Activated CD4-positive, alpha-beta T cell treated with anti-CD3 and anti-CD28 coated beads, Interleukin-2, amount 10 ng/mL, durations not matched to agents 7 days and 5 days (primary cell): ENCODE measurements at regions not wholly inside any gene's neighbourhood (a gene's known extent, or its start where the extent isn't known, plus 50 kb on each side); places are given as distances from the start of the nearest gene placed in this dataset.
"Not testable (repeated sequence)": the region's sequence is repeated elsewhere in the genome, so short reads cannot be mapped to it uniquely, and the experiment has no call there.

Experiments used
- CTCF ChIA-PET: fragments of 350-600 bp; sonication (Branson Sonifier 250); formaldehyde crosslinking; loops from one replicate; lab custom pipeline; 2021; ENCODE audit warnings: antibody characterized with exemption; lab: Charles Lee
- POLR2A ChIA-PET: fragments of 350-600 bp; sonication (Branson Sonifier 250); formaldehyde crosslinking; loops from one replicate; lab custom pipeline; 2021; ENCODE audit warnings: antibody characterized with exemption; lab: Charles Lee
- DNase-seq: peaks from one replicate; pipeline ENCODE4 v3.0.0-alpha.2; 2020
- H3K27ac Mint-ChIP-seq: one replicate; pipeline ENCODE4 v1.8.0; 2021; ENCODE audit warnings: mild to moderate bottlenecking, moderate library complexity, mixed read lengths
- H3K27me3 Mint-ChIP-seq: one replicate; pipeline ENCODE4 v1.8.0; 2021; ENCODE audit warnings: mixed read lengths
- H3K36me3 Mint-ChIP-seq: one replicate; pipeline ENCODE4 v1.8.0; 2021; ENCODE audit warnings: low read depth, mixed read lengths
- H3K4me1 Mint-ChIP-seq: one replicate; pipeline ENCODE4 v1.8.0; 2021; ENCODE audit warnings: mixed read lengths
- H3K4me3 Mint-ChIP-seq: one replicate; pipeline ENCODE4 v1.8.0; 2021; ENCODE audit warnings: mild to moderate bottlenecking, moderate library complexity, mixed read lengths
- H3K9me3 Mint-ChIP-seq: one replicate; pipeline ENCODE4 v1.8.0; 2021; ENCODE audit warnings: mixed read lengths

- POLR2A ChIA-PET, result no interaction called here
- no peaks in the 10 kb centered on the region for H3K36me3 Mint-ChIP-seq
- H3K4me3 Mint-ChIP-seq, result no peak overlapping the region
- peaks cover 21% of the 10 kb centered on the region for H3K27me3 Mint-ChIP-seq
- CTCF ChIA-PET, result interaction anchor here (0.6 kb wide), 1 partner anchor 511 kb away, joined by 3 read pairs; no protein-coding TSS in a partner anchor
- DNase-seq, result no peak
- H3K4me1 Mint-ChIP-seq, result no peaks in the 10 kb centered on the region
- H3K9me3 Mint-ChIP-seq, result no peaks in the 10 kb centered on the region
- H3K27ac Mint-ChIP-seq, result no peak overlapping the region
Observed at GRCh38 chr9:71518045-71518827, 250.1 kb downstream of the CEMIP2 start.

DNA sequence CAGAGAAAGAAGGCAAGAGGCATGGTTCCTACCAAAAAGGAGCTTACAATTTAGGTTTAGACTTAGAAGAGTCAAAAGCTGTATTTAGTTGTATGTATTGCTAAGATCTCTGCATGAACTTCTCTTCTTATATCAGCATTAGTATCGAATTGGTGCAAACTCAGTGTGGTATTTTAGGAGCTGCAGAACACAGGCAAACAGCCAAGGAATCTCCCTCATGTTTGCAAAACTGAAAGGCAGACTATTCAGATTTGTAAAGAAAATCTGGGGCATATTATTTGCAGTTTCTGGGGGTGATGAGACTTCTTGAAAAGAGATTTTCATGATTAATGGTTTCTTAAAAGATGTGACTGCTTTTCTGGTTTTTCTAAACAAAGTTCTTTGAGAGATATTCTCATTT is 252.7 kb downstream of the CEMIP2 start:
- no peaks in the 10 kb centered on the region for H3K36me3 Mint-ChIP-seq
- H3K4me1 Mint-ChIP-seq, result no peaks in the 10 kb centered on the region
- no peak overlapping the region for H3K27ac Mint-ChIP-seq
- CTCF ChIA-PET, result no interaction called here
- H3K27me3 Mint-ChIP-seq, result peaks cover 18% of the 10 kb centered on the region
- no peak for DNase-seq
- no peak overlapping the region for H3K4me3 Mint-ChIP-seq
- POLR2A ChIA-PET, result no interaction called here
- H3K9me3 Mint-ChIP-seq, result no peaks in the 10 kb centered on the region

DNA sequence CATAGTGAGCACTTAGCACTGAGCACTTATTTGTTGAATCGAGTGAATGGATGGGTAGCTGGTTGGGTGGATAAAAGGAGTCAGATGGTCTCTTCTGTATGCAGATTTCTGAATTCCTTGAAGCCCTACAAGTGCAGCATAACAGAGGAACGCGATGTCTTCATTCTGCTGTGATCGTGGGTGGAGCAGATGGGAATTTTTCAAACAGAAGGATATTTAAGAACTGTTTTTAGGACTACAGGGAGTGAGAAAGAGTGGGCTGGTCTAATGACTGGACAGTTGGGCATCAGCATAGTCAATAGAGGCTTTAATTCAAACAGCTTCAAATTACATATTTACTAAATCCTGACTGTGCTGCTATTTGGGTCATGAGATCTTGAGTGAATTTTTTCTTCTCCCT is 253.2 kb downstream of the CEMIP2 start:
- ChIA-PET CTCF (no interaction called here), POLR2A (no interaction called here)
- H3K36me3 Mint-ChIP-seq, result no peaks in the 10 kb centered on the region
- H3K4me3 Mint-ChIP-seq, result no peak overlapping the region
- H3K9me3 Mint-ChIP-seq, result no peaks in the 10 kb centered on the region
- no peak overlapping the region for H3K27ac Mint-ChIP-seq
- no peaks in the 10 kb centered on the region for H3K4me1 Mint-ChIP-seq
- peaks cover 18% of the 10 kb centered on the region for H3K27me3 Mint-ChIP-seq
- DNase-seq, result no peak

GRCh38 chr9:71514344-71514975 is 253.9 kb downstream of the CEMIP2 start:
- DNase-seq, result no peak
- Mint-ChIP-seq H3K27me3 (peaks cover 14% of the 10 kb centered on the region), H3K27ac (no peak overlapping the region), H3K36me3 (no peaks in the 10 kb centered on the region), H3K4me3 (no peak overlapping the region), H3K4me1 (no peaks in the 10 kb centered on the region), H3K9me3 (no peaks in the 10 kb centered on the region)
- POLR2A ChIA-PET, result no interaction called here
- CTCF ChIA-PET, result no interaction called here

GRCh38 chr9:71509054-71509453 is 259.3 kb downstream of the CEMIP2 start:
- no peak for DNase-seq
- H3K27ac Mint-ChIP-seq, result no peak overlapping the region
- no peaks in the 10 kb centered on the region for H3K9me3 Mint-ChIP-seq
- H3K4me3 Mint-ChIP-seq, result no peak overlapping the region
- POLR2A ChIA-PET, result no interaction called here
- H3K4me1 Mint-ChIP-seq, result no peaks in the 10 kb centered on the region
- CTCF ChIA-PET, result interaction anchor here (0.7 kb wide), 1 partner anchor 94 kb away, joined by 3 read pairs; no protein-coding TSS in a partner anchor
- peaks cover 16% of the 10 kb centered on the region for H3K27me3 Mint-ChIP-seq
- no peaks in the 10 kb centered on the region for H3K36me3 Mint-ChIP-seq

DNA sequence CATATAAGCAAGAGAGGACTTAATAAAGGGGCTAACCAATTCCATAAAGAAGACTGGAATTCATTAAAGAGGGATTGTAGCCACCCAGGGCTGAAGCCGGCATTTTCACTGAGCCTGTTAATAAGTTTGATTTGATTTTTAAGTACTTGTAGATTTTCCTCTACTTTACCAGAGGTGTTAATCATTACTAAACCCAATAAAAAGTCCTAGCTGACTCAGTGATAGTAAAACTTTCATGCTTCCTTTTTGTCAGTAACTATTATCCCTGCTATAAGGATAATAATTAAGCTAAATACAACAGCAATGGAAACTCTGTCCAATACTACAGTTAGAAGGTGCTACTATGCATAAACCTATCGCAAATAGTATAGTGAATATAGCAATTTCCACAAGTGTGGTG is 260.2 kb downstream of the CEMIP2 start:
- DNase-seq, H3K4me1 Mint-ChIP-seq, H3K27ac Mint-ChIP-seq, H3K36me3 Mint-ChIP-seq, H3K4me3 Mint-ChIP-seq, POLR2A ChIA-PET, H3K9me3 Mint-ChIP-seq: not testable (repeated sequence)
- CTCF ChIA-PET, result interaction anchor here (0.9 to 1.2 kb wide), 2 partner anchors 13 to 18 kb away, joined by 3 read pairs; no protein-coding TSS in a partner anchor
- peaks cover 16% of the 10 kb centered on the region for H3K27me3 Mint-ChIP-seq

- Mint-ChIP-seq H3K9me3 (no peaks in the 10 kb centered on the region), H3K27me3 (peaks cover 16% of the 10 kb centered on the region), H3K4me3 (no peak overlapping the region), H3K4me1 (no peaks in the 10 kb centered on the region), H3K27ac (no peak overlapping the region), H3K36me3 (no peaks in the 10 kb centered on the region)
- no peak for DNase-seq
- CTCF ChIA-PET, result no interaction called here
- POLR2A ChIA-PET, result no interaction called here
Observed at GRCh38 chr9:71506821-71507220, 261.5 kb downstream of the CEMIP2 start.

DNA sequence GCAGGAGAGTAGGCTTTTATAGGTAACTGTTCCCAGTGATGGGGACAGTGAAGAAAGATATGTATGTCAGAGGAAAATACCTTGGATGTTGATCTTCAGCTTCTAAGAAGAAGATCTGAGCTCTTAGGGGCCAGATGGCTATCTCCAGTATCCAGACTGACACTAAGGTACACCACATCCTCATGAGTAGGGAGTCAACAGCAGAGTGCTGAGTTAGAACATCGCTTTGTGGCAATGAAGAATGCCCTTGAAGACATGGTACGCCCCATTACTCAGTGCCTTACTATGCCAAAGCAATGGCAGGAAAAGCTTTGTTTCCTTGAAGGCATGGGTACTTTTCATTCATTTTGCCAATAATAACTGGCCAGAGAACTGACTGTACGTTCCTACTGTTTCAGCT is 263.7 kb downstream of the CEMIP2 start:
- DNase-seq, result no peak
- Mint-ChIP-seq H3K36me3 (no peaks in the 10 kb centered on the region), H3K27me3 (peaks cover 13% of the 10 kb centered on the region), H3K9me3 (no peaks in the 10 kb centered on the region), H3K4me1 (no peaks in the 10 kb centered on the region), H3K4me3 (no peak overlapping the region), H3K27ac (no peak overlapping the region)
- ChIA-PET CTCF (no interaction called here), POLR2A (no interaction called here)

DNA sequence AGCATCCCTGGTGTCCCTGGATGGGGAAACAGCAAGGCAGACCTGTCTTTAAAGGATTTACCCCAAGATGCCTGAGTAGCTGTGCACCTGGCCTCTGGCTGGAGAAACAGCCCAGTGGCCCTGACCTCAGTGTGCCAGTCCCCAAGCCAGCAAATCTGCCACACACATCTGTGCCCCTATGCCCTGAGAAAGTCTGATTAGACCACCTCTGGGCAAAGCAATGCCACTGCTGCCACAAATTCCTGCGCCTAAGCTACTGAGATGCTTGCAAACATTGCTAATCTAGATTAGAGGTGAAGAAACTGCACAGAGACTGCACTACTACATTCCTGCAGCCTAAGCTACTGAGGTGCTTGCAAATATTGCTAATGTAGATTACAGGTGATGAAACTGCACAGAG is 269.6 kb downstream of the CEMIP2 start:
- peaks cover 4% of the 10 kb centered on the region for H3K9me3 Mint-ChIP-seq
- H3K27ac Mint-ChIP-seq, result no peak overlapping the region
- CTCF ChIA-PET, result no interaction called here

GRCh38 chr9:71490810-71491209 is 277.5 kb downstream of the CEMIP2 start:
- H3K4me1 Mint-ChIP-seq, result no peaks in the 10 kb centered on the region
- no peaks in the 10 kb centered on the region for H3K36me3 Mint-ChIP-seq
- CTCF ChIA-PET, result no interaction called here
- H3K4me3 Mint-ChIP-seq, result no peak overlapping the region
- POLR2A ChIA-PET, result no interaction called here
- no peak overlapping the region for H3K27ac Mint-ChIP-seq
- DNase-seq, result no peak
- no peaks in the 10 kb centered on the region for H3K9me3 Mint-ChIP-seq
- H3K27me3 Mint-ChIP-seq, result peaks cover 22% of the 10 kb centered on the region

More for the DNA sequence above, 269.6 kb downstream of the CEMIP2 start:
- no peaks in the 10 kb centered on the region for H3K36me3 Mint-ChIP-seq
- H3K27me3 Mint-ChIP-seq, result peaks cover 7% of the 10 kb centered on the region
- no peaks in the 10 kb centered on the region for H3K4me1 Mint-ChIP-seq
- POLR2A ChIA-PET, result no interaction called here
- DNase-seq, result no peak
- H3K4me3 Mint-ChIP-seq, result no peak overlapping the region

DNA sequence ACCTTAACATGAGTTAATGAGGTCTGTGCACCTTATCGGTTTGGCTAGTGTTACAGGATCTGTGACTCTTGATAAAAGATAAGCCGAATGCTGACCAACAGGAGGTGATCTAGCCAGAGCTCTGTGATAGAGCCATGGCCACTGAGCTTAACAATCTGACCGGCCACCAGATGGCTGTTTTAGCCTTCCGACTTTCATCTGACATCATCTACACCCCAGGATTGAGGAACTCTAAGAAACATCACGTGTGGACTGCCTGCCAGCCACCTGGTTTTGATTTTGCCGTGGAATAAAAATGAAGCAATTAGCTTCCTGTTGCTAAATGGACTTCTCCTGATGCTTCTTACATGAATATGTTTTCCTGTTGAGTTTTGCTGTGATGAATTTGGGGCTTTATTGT is 281.3 kb downstream of the CEMIP2 start:
- Mint-ChIP-seq H3K9me3 (no peaks in the 10 kb centered on the region), H3K4me1 (no peaks in the 10 kb centered on the region), H3K4me3 (no peak overlapping the region), H3K36me3 (no peaks in the 10 kb centered on the region), H3K27ac (no peak overlapping the region), H3K27me3 (peaks cover 6% of the 10 kb centered on the region)
- POLR2A ChIA-PET, result no interaction called here
- no peak for DNase-seq
- CTCF ChIA-PET, result no interaction called here

DNA sequence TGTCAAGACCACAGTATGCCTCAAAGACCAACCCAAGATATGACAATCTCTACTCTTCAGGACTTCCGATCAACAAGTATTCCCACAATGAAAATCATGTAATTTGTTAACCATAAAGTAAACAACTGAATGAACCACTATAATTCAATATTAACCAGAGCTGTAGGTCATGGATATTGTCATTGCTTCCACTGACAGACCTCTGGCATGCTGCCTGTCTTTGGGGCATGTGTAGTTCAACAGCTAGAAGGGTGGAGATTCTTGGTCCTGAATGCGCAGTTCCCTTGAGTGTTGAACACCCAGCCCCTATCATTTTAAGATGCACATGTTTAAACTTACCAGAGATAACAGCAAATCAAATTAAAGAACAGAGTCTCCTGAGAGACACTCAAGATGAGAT is 283.0 kb downstream of the CEMIP2 start:
- no peak overlapping the region for H3K4me3 Mint-ChIP-seq
- no peaks in the 10 kb centered on the region for H3K4me1 Mint-ChIP-seq
- ChIA-PET POLR2A (no interaction called here), CTCF (no interaction called here)
- no peak overlapping the region for H3K27ac Mint-ChIP-seq
- H3K27me3 Mint-ChIP-seq, result peaks cover 5% of the 10 kb centered on the region
- no peak for DNase-seq
- H3K9me3 Mint-ChIP-seq, result no peaks in the 10 kb centered on the region
- no peaks in the 10 kb centered on the region for H3K36me3 Mint-ChIP-seq

- H3K36me3 Mint-ChIP-seq, result no peaks in the 10 kb centered on the region
- POLR2A ChIA-PET, result no interaction called here
- H3K4me1 Mint-ChIP-seq, result no peaks in the 10 kb centered on the region
- H3K9me3 Mint-ChIP-seq, result no peaks in the 10 kb centered on the region
- no peak for DNase-seq
- CTCF ChIA-PET, result no interaction called here
- H3K4me3 Mint-ChIP-seq, result no peak overlapping the region
- H3K27ac Mint-ChIP-seq, result no peak overlapping the region
- H3K27me3 Mint-ChIP-seq, result peaks cover 3% of the 10 kb centered on the region
Observed at GRCh38 chr9:71483436-71483835, 284.9 kb downstream of the CEMIP2 start.
